Osteoblast (primary cell): ENCODE measurements at regions not wholly inside any gene's neighbourhood (a gene's known extent, or its start where the extent isn't known, plus 50 kb on each side); places are given as distances from the start of the nearest gene placed in this dataset.

Experiments
- DNase-seq: peaks from one replicate; pipeline ENCODE4 v3.0.0; 2011; ENCODE audit warnings: low spot score, mixed read lengths; ENCODE audit not compliant: insufficient read length; ENCODE audit errors: missing footprints
- H2AFZ ChIP-seq: 2 replicates; pipeline ENCODE4 v1.6.0; 2011; ENCODE audit warnings: mild to moderate bottlenecking, low read length
- H3K27ac ChIP-seq: 2 replicates; pipeline ENCODE4 v1.5.1; 2011; ENCODE audit warnings: mild to moderate bottlenecking, low read depth, low read length, moderate library complexity
- H3K27me3 ChIP-seq: 2 replicates; pipeline ENCODE4 v1.6.0; 2012; ENCODE audit warnings: mild to moderate bottlenecking, control low read depth, inconsistent platforms, low read length, moderate library complexity; ENCODE audit not compliant: insufficient read depth
- H3K36me3 ChIP-seq: 2 replicates; pipeline ENCODE4 v1.5.1; 2011; ENCODE audit warnings: mild to moderate bottlenecking, low read length, control low read depth, moderate library complexity; ENCODE audit not compliant: insufficient read depth
- H3K4me1 ChIP-seq: 2 replicates; pipeline ENCODE4 v1.5.1; 2011; ENCODE audit warnings: mild to moderate bottlenecking, low read length, control low read depth, moderate library complexity; ENCODE audit not compliant: insufficient read depth
- H3K4me2 ChIP-seq: 2 replicates; pipeline ENCODE4 v1.6.0; 2011; ENCODE audit warnings: mild to moderate bottlenecking, low read length; ENCODE audit not compliant: insufficient read depth
- H3K4me3 ChIP-seq: fragments of 200-600 bp; sonication (generic); 3 replicates; pipeline ENCODE4 v1.5.1; 2012; ENCODE audit warnings: mild to moderate bottlenecking, low read length, inconsistent platforms; ENCODE audit not compliant: insufficient read depth
- H3K79me2 ChIP-seq: 2 replicates; pipeline ENCODE4 v1.6.0; 2012; ENCODE audit warnings: mild to moderate bottlenecking, low read length, control low read depth, inconsistent platforms; ENCODE audit not compliant: insufficient read depth
- H3K9me3 ChIP-seq: 2 replicates; pipeline ENCODE4 v1.5.1; 2011; ENCODE audit warnings: low read depth, low read length, control low read depth
- H4K20me1 ChIP-seq: 2 replicates; pipeline ENCODE4 v1.6.0; 2012; ENCODE audit warnings: mild to moderate bottlenecking, low read length, control low read depth; ENCODE audit not compliant: insufficient read depth
- CTCF ChIP-seq: IDR thresholded peaks from 2 replicates; pipeline ENCODE4 v1.5.1; 2011; ENCODE audit warnings: mild to moderate bottlenecking, low read depth, low read length, moderate library complexity; ENCODE audit errors: extremely low read depth

DNA sequence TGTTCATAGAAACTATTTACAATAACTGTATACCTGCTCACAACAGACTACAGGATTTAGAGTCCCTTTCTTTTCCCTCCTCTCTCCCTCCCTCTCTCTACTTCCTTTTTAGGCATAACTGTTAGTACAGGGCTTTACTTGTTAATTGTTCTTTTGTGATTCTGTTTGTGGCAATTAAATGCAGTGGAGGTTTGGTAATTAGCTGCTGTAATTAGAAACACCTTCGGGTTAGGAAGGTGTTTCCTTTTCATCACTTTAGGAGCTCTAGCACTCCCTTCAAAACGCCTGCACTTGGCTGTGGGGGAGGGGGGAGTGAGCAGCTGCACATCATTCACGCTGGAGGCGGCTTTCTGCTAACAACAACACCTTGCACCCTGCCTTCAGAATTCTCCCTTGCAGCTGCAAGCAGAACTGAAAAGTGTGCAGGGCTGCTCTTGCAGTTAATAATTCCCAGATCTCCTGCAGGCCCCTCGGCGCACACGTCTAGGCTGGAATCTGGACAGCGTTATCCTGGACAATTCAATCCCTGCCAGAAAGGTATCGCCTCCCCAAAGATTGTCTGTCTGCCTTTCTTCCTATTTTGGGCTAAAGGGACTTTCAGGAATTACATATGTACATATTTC, 242.6 kb upstream of the RGMA start:
- Histone ChIP-seq H3K4me2 (no peak overlapping the region), H3K4me3 (no peak overlapping the region), H3K27me3 (no peaks in the 10 kb centered on the region), H3K36me3 (no peaks in the 10 kb centered on the region), H3K9me3 (no peaks in the 10 kb centered on the region), H3K79me2 (no peaks in the 10 kb centered on the region), H2AFZ (no peak overlapping the region), H4K20me1 (no peaks in the 10 kb centered on the region), H3K4me1 (no peaks in the 10 kb centered on the region), H3K27ac (no peak overlapping the region)
- no peak for DNase-seq
- TF ChIP-seq CTCF = no peak

- no peak for TF ChIP-seq CTCF
- Histone ChIP-seq H3K79me2 (no peaks in the 10 kb centered on the region), H4K20me1 (no peaks in the 10 kb centered on the region), H3K4me1 (no peaks in the 10 kb centered on the region), H3K27me3 (no peaks in the 10 kb centered on the region), H3K4me3 (no peak overlapping the region), H2AFZ (no peak overlapping the region), H3K4me2 (no peak overlapping the region), H3K9me3 (no peaks in the 10 kb centered on the region), H3K27ac (no peak overlapping the region), H3K36me3 (no peaks in the 10 kb centered on the region)
- no peak for DNase-seq
Observed at GRCh38 chr15:93330912-93331544, 242.0 kb upstream of the RGMA start.

DNA sequence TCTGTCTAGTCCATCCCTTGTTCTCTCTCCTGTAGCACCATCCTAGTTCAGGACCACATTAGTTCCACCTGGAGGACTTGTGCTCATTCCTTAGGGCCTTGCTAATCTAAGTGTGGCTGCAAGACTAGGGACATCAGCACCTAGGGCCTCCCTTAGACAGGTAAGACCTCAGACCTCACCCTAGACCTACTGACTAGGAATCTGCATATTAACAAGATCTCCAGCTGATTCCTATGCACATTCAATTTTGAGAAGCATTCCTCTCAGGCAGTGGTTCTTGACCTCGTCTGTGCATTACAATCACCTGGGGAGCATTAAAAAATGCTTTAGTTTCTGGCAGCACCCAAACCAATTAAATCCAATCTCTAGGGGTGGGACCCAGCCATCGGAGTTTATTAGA, 238.4 kb upstream of the RGMA start:
- H3K9me3 ChIP-seq = no peaks in the 10 kb centered on the region
- no peaks in the 10 kb centered on the region for H3K36me3 ChIP-seq
- H3K79me2 ChIP-seq = no peaks in the 10 kb centered on the region
- H4K20me1 ChIP-seq = no peaks in the 10 kb centered on the region
- H3K4me2 ChIP-seq = no peak overlapping the region
- H3K27me3 ChIP-seq = no peaks in the 10 kb centered on the region
- H3K4me3 ChIP-seq = no peak overlapping the region
- TF ChIP-seq CTCF = no peak
- no peak for DNase-seq
- no peaks in the 10 kb centered on the region for H3K4me1 ChIP-seq
- H2AFZ ChIP-seq = no peak overlapping the region
- no peak overlapping the region for H3K27ac ChIP-seq

DNA sequence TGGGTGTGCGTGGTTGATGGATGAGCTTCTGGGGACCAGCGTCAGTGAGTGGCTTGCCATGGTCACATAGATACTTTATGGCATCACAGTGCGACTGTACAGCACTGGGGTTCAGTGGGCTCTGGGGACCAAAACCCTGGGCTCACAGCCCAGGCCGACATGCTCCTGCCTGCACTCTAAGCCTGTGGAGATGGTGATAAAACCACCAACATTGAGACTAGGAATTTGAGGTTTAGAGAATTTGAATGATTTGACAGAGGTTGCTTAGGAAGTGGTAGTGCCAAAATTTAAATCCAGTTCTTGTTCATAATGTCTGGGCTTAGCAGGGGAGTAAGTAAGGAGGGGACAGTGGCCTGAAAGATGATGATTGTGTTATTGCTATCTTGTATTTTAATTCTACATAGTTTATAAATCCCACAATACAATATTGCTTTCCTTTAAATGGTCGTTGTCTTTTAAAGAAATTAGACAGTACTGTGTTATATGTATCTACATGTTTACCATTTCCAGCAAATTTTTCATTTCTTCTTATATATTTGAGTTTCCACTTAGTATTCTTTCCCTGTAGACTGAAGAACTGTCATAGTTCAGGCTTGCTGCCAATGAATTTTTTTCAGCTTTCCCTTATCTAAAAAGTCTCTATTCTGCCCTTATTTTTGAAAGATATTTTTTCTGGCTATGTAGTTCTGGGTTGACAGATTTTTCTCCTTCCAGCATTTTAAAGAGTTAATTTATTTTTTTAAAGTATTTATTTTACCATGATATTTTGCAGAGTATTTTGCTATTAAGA, 235.4 kb upstream of the RGMA start:
- no peak overlapping the region for H3K4me3 ChIP-seq
- H3K27ac ChIP-seq = no peak overlapping the region
- DNase-seq = no peak
- no peak overlapping the region for H3K4me2 ChIP-seq
- no peaks in the 10 kb centered on the region for H4K20me1 ChIP-seq
- no peaks in the 10 kb centered on the region for H3K79me2 ChIP-seq
- H3K4me1 ChIP-seq = no peaks in the 10 kb centered on the region
- no peaks in the 10 kb centered on the region for H3K27me3 ChIP-seq
- no peak for TF ChIP-seq CTCF
- H3K9me3 ChIP-seq = no peaks in the 10 kb centered on the region
- no peaks in the 10 kb centered on the region for H3K36me3 ChIP-seq
- no peak overlapping the region for H2AFZ ChIP-seq
